Fibroblast of the conjunctiva (primary cell): ENCODE measurements at regions not wholly inside any gene's neighbourhood (a gene's known extent, or its start where the extent isn't known, plus 50 kb on each side); places are given as distances from the start of the nearest gene placed in this dataset.
"Not testable (repeated sequence)": the region's sequence is repeated elsewhere in the genome, so short reads cannot be mapped to it uniquely, and the experiment has no call there.

Experiments used
- DNase-seq: peaks from one replicate; pipeline ENCODE4 v3.0.0-alpha.2; 2010; ENCODE audit warnings: low read depth

- no peak for DNase-seq
Observed at GRCh38 chr12:41661141-41661765, 473.1 kb downstream of the PDZRN4 start.

GRCh38 chr12:41656454-41656853, 468.3 kb downstream of the PDZRN4 start:
- DNase-seq = no peak

- no peak for DNase-seq
Observed at GRCh38 chr12:41653386-41654326, 465.5 kb downstream of the PDZRN4 start.

GRCh38 chr12:41652981-41653380, 464.9 kb downstream of the PDZRN4 start:
- DNase-seq = no peak

- no peak for DNase-seq
Observed at GRCh38 chr12:41645624-41646023, 457.5 kb downstream of the PDZRN4 start.

- DNase-seq = not testable (repeated sequence)
Observed at GRCh38 chr12:41642808-41643207, 454.7 kb downstream of the PDZRN4 start.

GRCh38 chr12:41636653-41637052, 448.5 kb downstream of the PDZRN4 start:
- DNase-seq = no peak

- no peak for DNase-seq
Observed at GRCh38 chr12:41635626-41636364, 447.7 kb downstream of the PDZRN4 start.

- no peak for DNase-seq
Observed at GRCh38 chr12:41634091-41634490, 446.0 kb downstream of the PDZRN4 start.

- no peak for DNase-seq
Observed at GRCh38 chr12:41629611-41630010, 441.5 kb downstream of the PDZRN4 start.

- no peak for DNase-seq
Observed at GRCh38 chr12:41627476-41627875, 439.4 kb downstream of the PDZRN4 start.

GRCh38 chr12:41624571-41624970, 436.5 kb downstream of the PDZRN4 start:
- DNase-seq = no peak
